Right atrium auricular region (tissue), 2 donors: ENCODE measurements at regions not wholly inside any gene's neighbourhood (a gene's known extent, or its start where the extent isn't known, plus 50 kb on each side); places are given as distances from the start of the nearest gene placed in this dataset.

Experiments used
- DNase-seq: peaks from one replicate; pipeline ENCODE4 v3.0.0-alpha.2; 2019; ENCODE audit warnings: low spot score
- H3K27ac ChIP-seq, 2 donors: fragments of 200-600 bp; sonication (generic); 1 replicate in 1 of 2; 2 replicates in 1 of 2; pipeline ENCODE4 v1.5.1; 2016 to 2019
- H3K27me3 ChIP-seq, 2 donors: fragments of 200-600 bp; sonication (generic); one replicate each; pipeline versions ENCODE4 v1.5.1 to v1.6.0; 2017 to 2019
- H3K36me3 ChIP-seq: fragments of 200-600 bp; sonication (generic); one replicate; pipeline ENCODE4 v1.5.1; 2016
- H3K4me1 ChIP-seq, 2 donors: fragments of 200-600 bp; sonication (generic); one replicate each; pipeline versions ENCODE4 v1.5.1 to v1.6.0; 2017 to 2019
- H3K4me3 ChIP-seq, 2 donors: fragments of 200-600 bp; sonication (generic); 1 replicate in 1 of 2; 2 replicates in 1 of 2; pipeline ENCODE4 v1.5.1; 2017 to 2019; ENCODE audit warnings: mild to moderate bottlenecking in 1 of 2, moderate library complexity in 1 of 2
- H3K9me3 ChIP-seq, 2 donors: fragments of 200-600 bp; sonication (generic); one replicate each; pipeline ENCODE4 v1.5.1; 2019
- CTCF ChIP-seq, 2 donors: fragments of 200-600 bp; sonication (generic); IDR thresholded peaks; one replicate each; pipeline ENCODE4 v1.5.1; 2019; ENCODE audit warnings: antibody characterized with exemption in 2 of 2

DNA sequence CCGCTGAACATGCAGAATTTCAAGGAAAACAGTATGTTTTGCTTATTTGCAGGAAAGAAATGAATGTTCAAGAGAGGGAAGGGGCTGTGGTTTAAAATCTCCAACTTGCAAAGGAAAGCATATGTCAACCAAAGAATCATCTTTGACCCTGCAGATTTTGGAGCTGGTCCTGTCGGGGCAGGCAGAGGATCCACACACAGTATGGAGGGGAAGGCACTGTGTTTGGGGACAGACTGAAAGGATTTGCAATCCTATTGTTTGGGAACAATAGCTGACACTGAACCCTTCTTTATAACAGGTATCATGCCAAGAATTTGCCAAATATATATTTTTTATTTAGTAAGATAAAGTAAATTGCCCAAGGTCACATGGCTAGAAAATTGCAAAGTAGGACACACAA lies 121.4 kb upstream of the ZNF618 start:
- DNase-seq: no peak
- peaks cover 0 to 1% of the 10 kb centered on the region in 2 donors for H3K9me3 ChIP-seq

GRCh38 chr9:113755433-113755832 lies 120.7 kb upstream of the ZNF618 start:
- no peaks in the 10 kb centered on the region for H3K27me3 ChIP-seq
- DNase-seq: no peak
- H3K4me1 ChIP-seq: no peaks in the 10 kb centered on the region

More for the DNA sequence above, 121.4 kb upstream of the ZNF618 start:
- Histone ChIP-seq H3K36me3 (no peaks in the 10 kb centered on the region), H3K4me3 (no peak overlapping the region), H3K27ac (no peak overlapping the region), H3K27me3 (no peaks in the 10 kb centered on the region), H3K4me1 (no peaks in the 10 kb centered on the region)
- no peak for TF ChIP-seq CTCF (IDR thresholded peaks at IDR 0.05)

DNA sequence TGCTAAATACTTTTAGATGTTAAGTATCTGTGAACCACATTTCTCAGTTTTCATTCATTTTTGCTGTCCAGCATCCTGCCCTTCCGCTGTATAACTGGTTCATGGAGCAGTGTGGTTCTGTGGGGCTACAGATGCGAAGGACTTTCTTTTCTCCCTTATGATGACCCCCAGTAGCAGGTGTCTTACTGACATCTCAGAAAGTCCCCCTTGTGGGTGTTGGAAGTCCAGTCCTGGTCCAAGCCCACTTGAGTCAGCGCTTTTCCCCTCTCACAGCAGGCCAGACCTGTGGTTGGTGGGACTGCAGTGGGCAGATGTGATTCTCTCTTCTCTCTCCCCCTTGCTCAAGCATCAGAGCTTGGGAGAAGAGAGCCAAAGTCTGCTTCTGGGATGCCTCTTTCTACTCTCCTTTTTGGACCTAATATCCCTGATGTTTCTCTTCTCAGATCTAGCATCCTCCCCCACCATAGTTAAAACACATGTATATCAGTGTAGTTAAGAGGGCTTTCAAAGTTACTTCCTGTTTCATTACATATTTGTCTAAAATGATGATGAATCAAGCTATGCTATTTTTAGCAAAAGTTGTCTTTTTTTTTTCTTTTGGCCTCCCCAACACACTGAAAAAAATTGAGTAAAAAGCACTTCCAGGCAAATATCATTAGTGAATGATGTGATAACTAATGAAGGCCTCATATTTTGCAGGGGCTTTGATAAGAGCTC lies 119.5 kb upstream of the ZNF618 start:
- H3K27ac ChIP-seq: no peak overlapping the region
- no peak for DNase-seq
- no peaks in the 10 kb centered on the region for H3K4me1 ChIP-seq
- no peak for TF ChIP-seq CTCF (IDR thresholded peaks at IDR 0.05)
- no peak overlapping the region for H3K4me3 ChIP-seq
- H3K36me3 ChIP-seq: no peaks in the 10 kb centered on the region
- no peaks in the 10 kb centered on the region for H3K27me3 ChIP-seq
- H3K9me3 ChIP-seq: peaks cover 0 to 11% of the 10 kb centered on the region in 2 donors

More at GRCh38 chr9:113755433-113755832, 120.7 kb upstream of the ZNF618 start:
- TF ChIP-seq CTCF (IDR thresholded peaks at IDR 0.05): no peak
- Histone ChIP-seq H3K4me3 (no peak overlapping the region), H3K27ac (no peak overlapping the region), H3K9me3 (peaks cover 0 to 8% of the 10 kb centered on the region in 2 donors), H3K36me3 (no peaks in the 10 kb centered on the region)

DNA sequence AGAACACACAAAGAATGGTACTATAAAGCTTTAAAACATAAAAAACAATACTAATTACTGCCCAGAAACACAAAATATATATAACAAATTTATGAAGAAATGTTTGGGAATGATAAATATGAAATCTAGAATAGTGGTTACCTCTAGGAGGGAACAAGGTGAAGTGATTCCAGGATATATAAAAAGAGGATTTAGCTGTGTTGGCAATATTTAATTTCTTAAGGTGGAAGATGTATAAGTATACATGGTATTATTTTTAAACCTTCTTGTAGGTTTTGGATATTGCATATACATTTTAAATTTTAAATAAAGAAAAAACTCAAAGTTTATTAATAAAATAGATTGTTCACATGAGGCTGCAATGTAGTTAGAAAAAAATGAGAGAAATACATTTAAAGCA lies 112.7 kb upstream of the ZNF618 start:
- no peak for TF ChIP-seq CTCF (IDR thresholded peaks at IDR 0.05)
- Histone ChIP-seq H3K4me3 (no peak overlapping the region), H3K9me3 (peaks cover 0 to 11% of the 10 kb centered on the region in 2 donors), H3K4me1 (no peaks in the 10 kb centered on the region), H3K27me3 (no peaks in the 10 kb centered on the region), H3K27ac (no peak overlapping the region), H3K36me3 (no peaks in the 10 kb centered on the region)
- DNase-seq: no peak

GRCh38 chr9:113764572-113764971 lies 111.5 kb upstream of the ZNF618 start:
- Histone ChIP-seq H3K27ac (no peak overlapping the region), H3K4me1 (no peaks in the 10 kb centered on the region), H3K36me3 (no peaks in the 10 kb centered on the region), H3K4me3 (no peak overlapping the region), H3K9me3 (peaks cover 0 to 11% of the 10 kb centered on the region in 2 donors), H3K27me3 (no peaks in the 10 kb centered on the region)
- no peak for DNase-seq
- no peak for TF ChIP-seq CTCF (IDR thresholded peaks at IDR 0.05)

DNA sequence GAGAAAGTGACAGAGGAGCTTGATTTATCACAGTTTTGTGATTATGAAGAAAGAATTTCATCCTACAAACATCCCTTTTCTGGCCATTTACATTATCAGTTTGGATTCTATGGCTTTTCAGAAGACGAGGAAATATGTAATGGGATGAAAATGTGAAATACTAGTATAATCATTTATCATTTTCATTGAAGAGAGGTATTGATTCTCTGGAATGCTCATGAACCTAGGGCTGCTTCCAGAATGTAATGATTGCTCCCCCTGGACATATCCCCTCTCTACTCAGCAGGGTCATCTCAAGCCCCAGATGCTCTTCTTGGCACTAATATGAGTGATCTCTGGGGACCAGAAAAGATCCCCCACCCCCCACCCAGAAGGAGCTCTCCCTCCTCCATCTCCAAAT lies 106.7 kb upstream of the ZNF618 start:
- DNase-seq: no peak
- Histone ChIP-seq H3K4me3 (no peak overlapping the region), H3K36me3 (no peaks in the 10 kb centered on the region), H3K27me3 (no peaks in the 10 kb centered on the region), H3K27ac (no peak overlapping the region), H3K9me3 (no peaks in the 10 kb centered on the region), H3K4me1 (peaks cover 0 to 13% of the 10 kb centered on the region in 2 donors)
- no peak for TF ChIP-seq CTCF (IDR thresholded peaks at IDR 0.05)
